OCI-LY7 (cell line): ENCODE measurements at regions not wholly inside any gene's neighbourhood (a gene's known extent, or its start where the extent isn't known, plus 50 kb on each side); places are given as distances from the start of the nearest gene placed in this dataset.
"Not testable (repeated sequence)": the region's sequence is repeated elsewhere in the genome, so short reads cannot be mapped to it uniquely, and the experiment has no call there.

Experiments
- BruUV-seq: library from RNA; stranded (reverse); fragments of 400-500 nt; replicated peaks from 2 replicates; lab custom pipeline; 2021; lab: Mats Ljungman, UMichigan
- CTCF ChIA-PET: fragments of 300-600 bp; sonication (Branson Sonifier 250); formaldehyde crosslinking; loops from one replicate; lab custom pipeline; 2022; ENCODE audit warnings: antibody characterized with exemption; ENCODE audit not compliant: unreplicated experiment; lab: Charles Lee
- POLR2A ChIA-PET: fragments of 300-600 bp; sonication (Branson Sonifier 250); formaldehyde crosslinking; loops from one replicate; lab custom pipeline; 2022; ENCODE audit warnings: antibody characterized with exemption; lab: Charles Lee
- DNase-seq: peaks from one replicate; pipeline ENCODE4 v3.0.0-alpha.2; 2015; ENCODE audit warnings: low spot score
- H2AFZ ChIP-seq: fragments of 200-600 bp; sonication (generic), shearing (Covaris generic); 2 replicates; pipeline ENCODE4 v1.6.1; 2014; ENCODE audit warnings: mild to moderate bottlenecking, antibody characterized with exemption, low read length, moderate library complexity
- H3K27ac ChIP-seq: fragments of 200-600 bp; sonication (generic); 2 replicates; pipeline ENCODE4 v1.5.1; 2014; ENCODE audit warnings: mixed run types, low read depth, mild to moderate bottlenecking, moderate library complexity, low read length, inconsistent platforms; ENCODE audit not compliant: poor library complexity, severe bottlenecking
- H3K36me3 ChIP-seq: fragments of 200-600 bp; sonication (generic); 2 replicates; pipeline ENCODE4 v1.6.1; 2014; ENCODE audit warnings: mild to moderate bottlenecking, antibody characterized with exemption, low read length, moderate library complexity, mixed read lengths; ENCODE audit not compliant: insufficient read depth
- H3K4me1 ChIP-seq: fragments of 200-600 bp; sonication (generic); 2 replicates; pipeline ENCODE4 v1.5.1; 2014; ENCODE audit warnings: mild to moderate bottlenecking, low read length; ENCODE audit not compliant: insufficient read depth, poor library complexity, severe bottlenecking
- H3K4me2 ChIP-seq: fragments of 200-600 bp; sonication (generic); 2 replicates; pipeline ENCODE4 v1.6.1; 2014; ENCODE audit warnings: mild to moderate bottlenecking, low read length
- H3K4me3 ChIP-seq: fragments of 200-600 bp; sonication (generic); 2 replicates; pipeline ENCODE4 v1.5.1; 2014; ENCODE audit warnings: mild to moderate bottlenecking, low read depth, low read length; ENCODE audit not compliant: poor library complexity, severe bottlenecking
- H3K79me2 ChIP-seq: fragments of 200-600 bp; sonication (generic); 2 replicates; pipeline ENCODE4 v1.6.1; 2016; ENCODE audit warnings: low read depth, mild to moderate bottlenecking, low read length, moderate library complexity, mixed read lengths; ENCODE audit not compliant: insufficient read depth
- H3K9me2 ChIP-seq: fragments of 200-600 bp; sonication (generic); 2 replicates; pipeline ENCODE4 v1.6.1; 2016; ENCODE audit warnings: mild to moderate bottlenecking, low read length, mixed read lengths; ENCODE audit not compliant: insufficient read depth
- H3K9me3 ChIP-seq: fragments of 200-600 bp; sonication (generic); 2 replicates; pipeline ENCODE4 v1.6.1; 2014; ENCODE audit warnings: mild to moderate bottlenecking, mixed run types, low read length, mixed read lengths
- H4K20me1 ChIP-seq: fragments of 200-600 bp; sonication (generic); 2 replicates; pipeline ENCODE4 v1.6.1; 2014; ENCODE audit warnings: mild to moderate bottlenecking, antibody characterized with exemption, low read length, moderate library complexity, mixed read lengths; ENCODE audit not compliant: insufficient read depth
- CTCF ChIP-seq: fragments of 200-600 bp; sonication (generic); conservative IDR thresholded peaks from 2 replicates; pipeline ENCODE4 v1.5.1; 2014; ENCODE audit warnings: mild to moderate bottlenecking, antibody characterized with exemption, low read length, moderate library complexity, mixed read lengths
- EZH2phosphoT487 ChIP-seq: fragments of 200-600 bp; sonication (generic); IDR thresholded peaks from 2 replicates; pipeline ENCODE4 v1.6.1; 2018; ENCODE audit warnings: low read depth, borderline replicate concordance, mild to moderate bottlenecking, mixed run types, antibody characterized with exemption, low read length, moderate library complexity, mixed read lengths
- intact Hi-C: fragments of 100-400 bp; cut with micrococcal nuclease; formaldehyde crosslinking; loops from one replicate; pipeline ENCODE4 v1.10.0; 2022; ENCODE audit not compliant: unreplicated experiment

GRCh38 chr7:142563470-142563869 lies 185.8 kb upstream of the PRSS1 start:
- no peak for DNase-seq
- POLR2A ChIA-PET, result no interaction called here
- CTCF ChIA-PET, result no interaction called here

GRCh38 chr7:142562688-142563087 lies 186.6 kb upstream of the PRSS1 start:
- Histone ChIP-seq H4K20me1 (no peaks in the 10 kb centered on the region), H3K36me3 (no peaks in the 10 kb centered on the region), H3K4me1 (no peaks in the 10 kb centered on the region), H3K4me3 (no peak overlapping the region), H3K9me2 (no peaks in the 10 kb centered on the region), H3K9me3 (no peaks in the 10 kb centered on the region), H3K79me2 (no peaks in the 10 kb centered on the region), H2AFZ (no peak overlapping the region), H3K4me2 (no peak overlapping the region), H3K27ac (no peak overlapping the region)
- intact Hi-C loops, result no loop called here
- CTCF ChIA-PET, result no interaction called here
- no TSS peak for BruUV-seq
- DNase-seq, result no peak
- TF ChIP-seq EZH2phosphoT487, result no peak
- TF ChIP-seq CTCF, result no peak
- POLR2A ChIA-PET, result no interaction called here

More at GRCh38 chr7:142563470-142563869, 185.8 kb upstream of the PRSS1 start:
- no peaks in the 10 kb centered on the region for H3K79me2 ChIP-seq
- no TSS peak for BruUV-seq
- no peaks in the 10 kb centered on the region for H4K20me1 ChIP-seq
- H3K27ac ChIP-seq, result no peak overlapping the region
- H3K9me3 ChIP-seq, result no peaks in the 10 kb centered on the region
- intact Hi-C loops, result no loop called here
- H3K36me3 ChIP-seq, result no peaks in the 10 kb centered on the region
- H2AFZ ChIP-seq, result no peak overlapping the region
- H3K4me1 ChIP-seq, result no peaks in the 10 kb centered on the region
- no peak overlapping the region for H3K4me2 ChIP-seq
- TF ChIP-seq EZH2phosphoT487, result no peak
- no peaks in the 10 kb centered on the region for H3K9me2 ChIP-seq
- no peak overlapping the region for H3K4me3 ChIP-seq

GRCh38 chr7:142561396-142561795 lies 187.9 kb upstream of the PRSS1 start:
- POLR2A ChIA-PET, intact Hi-C loops, BruUV-seq: not testable (repeated sequence)

GRCh38 chr7:142560770-142561169 lies 188.5 kb upstream of the PRSS1 start:
- H3K9me2 ChIP-seq, H3K79me2 ChIP-seq, BruUV-seq, H4K20me1 ChIP-seq, CTCF ChIA-PET, H2AFZ ChIP-seq, intact Hi-C loops, H3K4me3 ChIP-seq, H3K9me3 ChIP-seq, H3K36me3 ChIP-seq, H3K4me1 ChIP-seq, DNase-seq, POLR2A ChIA-PET, H3K4me2 ChIP-seq, H3K27ac ChIP-seq: not testable (repeated sequence)

More at GRCh38 chr7:142561396-142561795, 187.9 kb upstream of the PRSS1 start:
- H3K4me1 ChIP-seq, H2AFZ ChIP-seq, H3K79me2 ChIP-seq, H3K9me2 ChIP-seq, DNase-seq, H3K9me3 ChIP-seq, H3K4me3 ChIP-seq, CTCF ChIA-PET, H4K20me1 ChIP-seq, H3K27ac ChIP-seq, H3K4me2 ChIP-seq, H3K36me3 ChIP-seq: not testable (repeated sequence)
